Fibroblast of lung (primary cell): ENCODE measurements at regions not wholly inside any gene's neighbourhood (a gene's known extent, or its start where the extent isn't known, plus 50 kb on each side); places are given as distances from the start of the nearest gene placed in this dataset.
A peak's percentile ranks its signal among the peaks of the same experiment; 100 is the strongest.

ENCODE experiments used
- DNase-seq, 2 donors: peaks; one replicate each; pipeline versions ENCODE4 v3.0.0 to v3.0.0-alpha.2; 2010; ENCODE audit warnings: low read depth in 2 of 2
- H2AFZ ChIP-seq: 2 replicates; pipeline ENCODE4 v1.5.1; 2012; ENCODE audit warnings: low read length, control low read depth, inconsistent platforms
- H3K27ac ChIP-seq: 2 replicates; pipeline ENCODE4 v1.5.1; 2011; ENCODE audit warnings: low read length, control low read depth; ENCODE audit not compliant: insufficient read depth
- H3K27me3 ChIP-seq: 2 replicates; pipeline ENCODE4 v1.5.1; 2011; ENCODE audit warnings: mild to moderate bottlenecking, low read length; ENCODE audit not compliant: control insufficient read depth, insufficient read depth
- H3K36me3 ChIP-seq: 2 replicates; pipeline ENCODE4 v1.5.1; 2011; ENCODE audit warnings: low read length; ENCODE audit not compliant: control insufficient read depth, insufficient read depth
- H3K4me1 ChIP-seq: 2 replicates; pipeline ENCODE4 v1.5.1; 2011; ENCODE audit warnings: low read length; ENCODE audit not compliant: control insufficient read depth, insufficient read depth; ENCODE audit errors: extremely low read depth
- H3K4me2 ChIP-seq: 2 replicates; pipeline ENCODE4 v1.5.1; 2011; ENCODE audit warnings: low read length, control low read depth; ENCODE audit not compliant: insufficient read depth; ENCODE audit errors: extremely low read depth
- H3K4me3 ChIP-seq, 4 experiments: fragments of 200-600 bp in 1 of 4; sonication (generic) in 1 of 4; replicated peaks in 1 of 4; 2 replicates each; pipeline ENCODE4 v1.5.1; 2011 to 2016; ENCODE audit warnings: low read length in 4 of 4, low read depth in 3 of 4, mild to moderate bottlenecking in 3 of 4, control low read depth in 2 of 4, inconsistent platforms in 1 of 4, mixed read lengths in 1 of 4; ENCODE audit not compliant: insufficient read depth in 1 of 4; ENCODE audit errors: control extremely low read depth in 1 of 4
- H3K79me2 ChIP-seq: 2 replicates; pipeline ENCODE4 v1.5.1; 2012; ENCODE audit warnings: mild to moderate bottlenecking, low read length, inconsistent platforms; ENCODE audit not compliant: control insufficient read depth, insufficient read depth
- H3K9ac ChIP-seq: 2 replicates; pipeline ENCODE4 v1.5.1; 2011; ENCODE audit warnings: mild to moderate bottlenecking, low read length, control low read depth; ENCODE audit not compliant: insufficient read depth
- H3K9me3 ChIP-seq: 2 replicates; pipeline ENCODE4 v1.5.1; 2012; ENCODE audit warnings: low read depth, low read length; ENCODE audit not compliant: control insufficient read depth, insufficient read depth
- H4K20me1 ChIP-seq: 2 replicates; pipeline ENCODE4 v1.5.1; 2011; ENCODE audit warnings: low read length; ENCODE audit not compliant: control insufficient read depth, insufficient read depth; ENCODE audit errors: extremely low read depth
- EZH2 ChIP-seq: IDR thresholded peaks from 2 replicates; pipeline ENCODE4 v1.5.1; 2012; ENCODE audit warnings: low read length, control low read depth, mild to moderate bottlenecking; ENCODE audit errors: missing control alignments
- TF ChIP-seq, protein P1 (sequence below), 2 donors: IDR thresholded peaks in 1 of 2; conservative IDR thresholded peaks in 1 of 2; 1 replicate in 1 of 2; 2 replicates in 1 of 2; pipeline ENCODE4 v1.5.1; 2011 to 2012; ENCODE audit warnings: low read length in 2 of 2, control low read depth in 1 of 2, inconsistent platforms in 1 of 2, low read depth in 1 of 2, mild to moderate bottlenecking in 1 of 2

DNA sequence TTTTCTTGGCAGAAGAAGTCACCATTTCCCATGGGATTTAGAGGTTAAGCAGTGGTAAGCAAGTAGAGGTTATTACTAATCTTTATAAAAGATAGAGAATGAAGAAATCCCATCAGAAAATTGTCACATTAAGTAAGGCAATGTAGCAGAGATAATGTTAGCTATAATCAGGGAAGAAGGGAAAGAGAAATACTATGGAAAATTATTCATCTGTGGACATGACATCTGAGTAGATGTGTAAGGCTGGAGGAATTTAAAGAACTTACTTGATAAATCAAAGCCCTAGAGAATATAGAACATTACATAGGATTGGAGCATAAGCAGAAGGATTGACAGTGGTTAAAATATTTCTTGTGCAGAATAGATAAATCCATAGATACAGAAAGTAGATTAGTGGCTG is 553.1 kb upstream of the CBLB start:
- Histone ChIP-seq H2AFZ (no peak overlapping the region), H3K4me3 (no peak overlapping the region), H3K9me3 (no peaks in the 10 kb centered on the region), H3K27ac (no peak overlapping the region), H3K36me3 (no peaks in the 10 kb centered on the region), H4K20me1 (no peaks in the 10 kb centered on the region), H3K4me2 (no peak overlapping the region), H3K79me2 (no peaks in the 10 kb centered on the region), H3K4me1 (no peaks in the 10 kb centered on the region), H3K27me3 (no peaks in the 10 kb centered on the region), H3K9ac (no peak overlapping the region)
- peak; percentile 12 to 65 for DNase-seq
- TF ChIP-seq, protein P1, sequence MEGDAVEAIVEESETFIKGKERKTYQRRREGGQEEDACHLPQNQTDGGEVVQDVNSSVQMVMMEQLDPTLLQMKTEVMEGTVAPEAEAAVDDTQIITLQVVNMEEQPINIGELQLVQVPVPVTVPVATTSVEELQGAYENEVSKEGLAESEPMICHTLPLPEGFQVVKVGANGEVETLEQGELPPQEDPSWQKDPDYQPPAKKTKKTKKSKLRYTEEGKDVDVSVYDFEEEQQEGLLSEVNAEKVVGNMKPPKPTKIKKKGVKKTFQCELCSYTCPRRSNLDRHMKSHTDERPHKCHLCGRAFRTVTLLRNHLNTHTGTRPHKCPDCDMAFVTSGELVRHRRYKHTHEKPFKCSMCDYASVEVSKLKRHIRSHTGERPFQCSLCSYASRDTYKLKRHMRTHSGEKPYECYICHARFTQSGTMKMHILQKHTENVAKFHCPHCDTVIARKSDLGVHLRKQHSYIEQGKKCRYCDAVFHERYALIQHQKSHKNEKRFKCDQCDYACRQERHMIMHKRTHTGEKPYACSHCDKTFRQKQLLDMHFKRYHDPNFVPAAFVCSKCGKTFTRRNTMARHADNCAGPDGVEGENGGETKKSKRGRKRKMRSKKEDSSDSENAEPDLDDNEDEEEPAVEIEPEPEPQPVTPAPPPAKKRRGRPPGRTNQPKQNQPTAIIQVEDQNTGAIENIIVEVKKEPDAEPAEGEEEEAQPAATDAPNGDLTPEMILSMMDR (conservative IDR thresholded peaks at IDR 0.05 in 1 of 2, IDR thresholded peaks at IDR 0.05 in 1 of 2; ENCODE audit: low read depth in 1 of 2, low read length in 2 of 2) = no peak
- no peak for TF ChIP-seq EZH2

DNA sequence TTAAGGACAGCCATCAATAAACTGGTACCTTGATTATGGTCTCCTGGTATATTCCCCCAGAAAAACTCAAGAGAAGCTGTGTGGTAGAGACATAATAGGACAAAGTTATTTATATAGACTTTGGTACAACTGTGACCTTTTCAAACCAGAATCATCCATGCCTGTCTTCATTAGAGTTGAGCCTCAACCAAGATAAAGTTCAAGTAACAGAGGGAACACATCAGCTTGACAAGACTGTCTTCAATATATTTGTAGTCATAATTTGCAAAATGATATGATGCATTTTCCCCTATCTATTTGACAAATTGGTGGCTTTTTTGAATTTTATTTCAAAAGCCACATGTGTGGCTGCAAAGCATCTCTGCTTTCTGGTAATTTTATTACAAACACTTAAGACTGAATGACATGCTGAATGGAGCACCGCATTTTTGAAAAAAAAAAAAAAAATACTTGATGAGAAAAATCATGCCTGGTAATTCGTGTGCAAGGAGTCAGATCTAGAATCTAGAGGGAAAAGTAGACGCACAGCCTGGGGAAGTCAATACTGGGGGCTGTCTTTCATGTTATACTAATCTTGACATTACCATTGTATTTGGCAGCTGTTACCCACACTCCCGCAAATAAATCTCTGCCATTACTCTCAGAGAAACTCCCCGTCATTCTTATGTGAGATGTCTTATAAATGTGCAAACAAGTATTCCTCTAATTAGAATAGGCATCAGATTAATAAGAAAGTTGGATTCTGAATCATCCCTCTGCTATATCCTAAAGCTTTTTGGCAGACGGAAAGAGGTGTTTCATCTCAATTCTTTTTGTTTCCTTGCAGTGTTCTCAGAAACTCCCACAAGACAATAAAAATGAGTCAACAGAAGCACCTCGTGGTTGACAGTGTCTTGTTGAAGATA is 554.8 kb upstream of the CBLB start:
- H2AFZ ChIP-seq = no peak overlapping the region
- TF ChIP-seq, protein P1 (conservative IDR thresholded peaks at IDR 0.05 in 1 of 2, IDR thresholded peaks at IDR 0.05 in 1 of 2; ENCODE audit: low read depth in 1 of 2, low read length in 2 of 2) = no peak
- TF ChIP-seq EZH2 = no peak
- H3K27me3 ChIP-seq = no peaks in the 10 kb centered on the region
- no peaks in the 10 kb centered on the region for H3K36me3 ChIP-seq
- no peaks in the 10 kb centered on the region for H3K79me2 ChIP-seq
- H3K4me3 ChIP-seq = no peak overlapping the region
- peaks cover 3% of the 10 kb centered on the region for H3K4me1 ChIP-seq
- no peak overlapping the region for H3K4me2 ChIP-seq
- peak in 1 of 2 donors; percentile 78 for DNase-seq
- no peaks in the 10 kb centered on the region for H3K9me3 ChIP-seq
- no peaks in the 10 kb centered on the region for H4K20me1 ChIP-seq
- no peak overlapping the region for H3K9ac ChIP-seq
- no peak overlapping the region for H3K27ac ChIP-seq

DNA sequence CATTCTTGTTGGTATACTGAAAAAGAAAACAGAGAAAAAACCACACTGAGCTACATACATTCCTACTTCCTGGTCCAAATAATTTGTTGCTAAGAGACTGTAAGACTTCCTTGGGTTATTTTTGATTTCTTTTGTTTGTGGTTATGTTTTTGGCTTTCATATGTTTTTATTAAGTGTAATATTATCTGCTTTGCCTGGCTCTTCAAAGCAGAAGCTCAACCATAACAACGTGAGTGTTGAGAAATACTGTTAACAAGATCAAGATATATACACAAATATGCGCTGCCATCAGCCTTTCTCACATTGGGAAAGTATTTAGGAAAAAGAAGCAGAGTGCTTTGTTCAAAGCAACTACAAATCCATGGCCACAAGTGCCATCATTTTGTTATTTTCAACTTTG is 556.2 kb upstream of the CBLB start:
- TF ChIP-seq, protein P1 (conservative IDR thresholded peaks at IDR 0.05 in 1 of 2, IDR thresholded peaks at IDR 0.05 in 1 of 2; ENCODE audit: low read depth in 1 of 2, low read length in 2 of 2) = no peak
- TF ChIP-seq EZH2 = no peak
- Histone ChIP-seq H3K79me2 (no peaks in the 10 kb centered on the region), H3K27me3 (no peaks in the 10 kb centered on the region), H3K4me2 (no peak overlapping the region), H2AFZ (peak overlapping the region; percentile 12), H3K27ac (no peak overlapping the region), H3K36me3 (no peaks in the 10 kb centered on the region), H3K9me3 (no peaks in the 10 kb centered on the region), H3K4me1 (peaks cover 8% of the 10 kb centered on the region), H4K20me1 (no peaks in the 10 kb centered on the region), H3K4me3 (no peak overlapping the region), H3K9ac (no peak overlapping the region)
- peak; percentile 71 to 89 for DNase-seq
